H1 (cell line): ENCODE measurements at regions not wholly inside any gene's neighbourhood (a gene's known extent, or its start where the extent isn't known, plus 50 kb on each side); places are given as distances from the start of the nearest gene placed in this dataset.

Experiments
- CBX5 ChIP-seq: fragments of 300-800, 300-1000 bp; sonication (generic); IDR thresholded peaks from 2 replicates; pipeline ENCODE4 v1.7.1; 2016; ENCODE audit warnings: antibody characterized with exemption, low read length, low read depth
- CTCF ChIP-seq, 3 experiments: IDR thresholded peaks; 1 replicate in 2 of 3; 2 replicates in 1 of 3; pipeline versions ENCODE4 v1.5.1 to v1.6.1; 2011; ENCODE audit warnings: low read length in 3 of 3, mild to moderate bottlenecking in 3 of 3, inconsistent platforms in 2 of 3, low read depth in 1 of 3, moderate library complexity in 1 of 3; ENCODE audit not compliant: insufficient read depth in 1 of 3; ENCODE audit errors: control extremely low read depth in 1 of 3
- E2F6 ChIP-seq: IDR thresholded peaks from 2 replicates; pipeline ENCODE4 v1.6.1; 2012; ENCODE audit warnings: inconsistent platforms
- HDAC2 ChIP-seq, 2 experiments: fragments of 300-600 bp in 1 of 2; sonication (generic) in 1 of 2; IDR thresholded peaks; 2 replicates each; pipeline ENCODE4 v1.6.1; 2011 to 2012; ENCODE audit warnings: low read depth in 2 of 2, low read length in 2 of 2, mild to moderate bottlenecking in 2 of 2, moderate library complexity in 2 of 2, borderline replicate concordance in 1 of 2, inconsistent platforms in 1 of 2
- NRF1 ChIP-seq: IDR thresholded peaks from 2 replicates; pipeline ENCODE4 v1.6.1; 2011; ENCODE audit warnings: mild to moderate bottlenecking, low read depth, low read length, improper control_type of control experiment
- SIN3A ChIP-seq, 2 experiments: IDR thresholded peaks in 1 of 2; conservative IDR thresholded peaks in 1 of 2; 2 replicates each; pipeline ENCODE4 v1.6.1; 2011 to 2012; ENCODE audit warnings: low read length in 2 of 2, improper control_type of control experiment in 1 of 2, low read depth in 1 of 2, mild to moderate bottlenecking in 1 of 2
- SRF ChIP-seq: IDR thresholded peaks from 2 replicates; pipeline ENCODE4 v1.6.1; 2011; ENCODE audit warnings: mild to moderate bottlenecking, low read depth, low read length, moderate library complexity

- no peak for TF ChIP-seq CTCF (IDR thresholded peaks at IDR 0.05; ENCODE audit: control extremely low read depth in 1 of 3, insufficient read depth in 1 of 3, low read depth in 1 of 3, low read length in 3 of 3)
- no peak for TF ChIP-seq HDAC2 (IDR thresholded peaks at IDR 0.05; ENCODE audit: borderline replicate concordance in 1 of 2, low read depth in 2 of 2, low read length in 2 of 2)
- no peak for TF ChIP-seq SIN3A (conservative IDR thresholded peaks at IDR 0.05 in 1 of 2, IDR thresholded peaks at IDR 0.05 in 1 of 2; ENCODE audit: low read depth in 1 of 2, low read length in 2 of 2)
- no peak for TF ChIP-seq NRF1
- TF ChIP-seq CBX5, result no peak
- TF ChIP-seq E2F6, result no peak
- TF ChIP-seq SRF, result no peak
Observed at GRCh38 chr3:81105789-81106488, 655.5 kb downstream of the GBE1 start (continued).
